Lower leg skin (tissue), 3 donors: ENCODE measurements at regions not wholly inside any gene's neighbourhood (a gene's known extent, or its start where the extent isn't known, plus 50 kb on each side); places are given as distances from the start of the nearest gene placed in this dataset.

Source experiments
- CTCF ChIP-seq, 3 donors: fragments of 450-650 bp; IDR thresholded peaks; one replicate each; pipeline ENCODE4 v1.5.1; 2016; ENCODE audit warnings: antibody characterized with exemption in 3 of 3, mild to moderate bottlenecking in 3 of 3, moderate library complexity in 2 of 3
- POLR2A ChIP-seq, 2 donors: fragments of 450-650 bp; IDR thresholded peaks; one replicate each; pipeline ENCODE4 v1.6.1; 2016 to 2017; ENCODE audit warnings: antibody characterized with exemption in 2 of 2, mild to moderate bottlenecking in 1 of 2, moderate library complexity in 1 of 2

- TF ChIP-seq CTCF (IDR thresholded peaks at IDR 0.05) (no peak), POLR2A (IDR thresholded peaks at IDR 0.05) (no peak)
Observed at GRCh38 chr7:119515214-119515613, 757.8 kb upstream of the KCND2 start.
